NCI-H226 (cell line): ENCODE measurements at regions not wholly inside any gene's neighbourhood (a gene's known extent, or its start where the extent isn't known, plus 50 kb on each side); places are given as distances from the start of the nearest gene placed in this dataset.
"Not testable (repeated sequence)": the region's sequence is repeated elsewhere in the genome, so short reads cannot be mapped to it uniquely, and the experiment has no call there.

Experiments used
- DNase-seq: peaks from one replicate; pipeline ENCODE4 v3.0.0-alpha.2; 2015

GRCh38 chr11:28965819-28966218 lies 857.6 kb downstream of the METTL15 start:
- no peak for DNase-seq

GRCh38 chr11:28964811-28965210 lies 856.6 kb downstream of the METTL15 start:
- DNase-seq, result no peak

GRCh38 chr11:28963187-28963586 lies 855.0 kb downstream of the METTL15 start:
- no peak for DNase-seq

- no peak for DNase-seq
Observed at GRCh38 chr11:28962502-28962901, 854.3 kb downstream of the METTL15 start.

- DNase-seq, result no peak
Observed at GRCh38 chr11:28961726-28962125, 853.5 kb downstream of the METTL15 start.

- DNase-seq, result no peak
Observed at GRCh38 chr11:28956446-28956845, 848.3 kb downstream of the METTL15 start.

- no peak for DNase-seq
Observed at GRCh38 chr11:28951191-28951590, 843.0 kb downstream of the METTL15 start.

GRCh38 chr11:28939381-28939780 lies 831.2 kb downstream of the METTL15 start:
- DNase-seq, result no peak

- peak; percentile 11 for DNase-seq
Observed at GRCh38 chr11:28938091-28938490, 829.9 kb downstream of the METTL15 start.

- DNase-seq, result no peak
Observed at GRCh38 chr11:28932940-28933339, 824.8 kb downstream of the METTL15 start.

GRCh38 chr11:28924004-28924403 lies 815.8 kb downstream of the METTL15 start:
- no peak for DNase-seq

GRCh38 chr11:28922386-28922981 lies 814.3 kb downstream of the METTL15 start:
- no peak for DNase-seq

- no peak for DNase-seq
Observed at GRCh38 chr11:28919194-28919593, 811.0 kb downstream of the METTL15 start.

GRCh38 chr11:28913883-28914282 lies 805.7 kb downstream of the METTL15 start:
- no peak for DNase-seq

GRCh38 chr11:28911829-28912228 lies 803.6 kb downstream of the METTL15 start:
- no peak for DNase-seq

GRCh38 chr11:28910926-28911325 lies 802.7 kb downstream of the METTL15 start:
- DNase-seq, result no peak

GRCh38 chr11:28903716-28904115 lies 795.5 kb downstream of the METTL15 start:
- no peak for DNase-seq

GRCh38 chr11:28900427-28900826 lies 792.2 kb downstream of the METTL15 start:
- DNase-seq, result no peak

- no peak for DNase-seq
Observed at GRCh38 chr11:28899706-28900105, 791.5 kb downstream of the METTL15 start.

GRCh38 chr11:28890601-28891040 lies 782.4 kb downstream of the METTL15 start:
- DNase-seq, result not testable (repeated sequence)

GRCh38 chr11:28887681-28888080 lies 779.5 kb downstream of the METTL15 start:
- peak; percentile 74 for DNase-seq

GRCh38 chr11:28879869-28880268 lies 771.7 kb downstream of the METTL15 start:
- no peak for DNase-seq

- DNase-seq, result no peak
Observed at GRCh38 chr11:28878025-28878424, 769.8 kb downstream of the METTL15 start.

- peak; percentile 12 for DNase-seq
Observed at GRCh38 chr11:28877340-28877739, 769.2 kb downstream of the METTL15 start.

- no peak for DNase-seq
Observed at GRCh38 chr11:28874706-28875105, 766.5 kb downstream of the METTL15 start.
